ENCODE measurements at regions not wholly inside any gene's neighbourhood (a gene's known extent, or its start where the extent isn't known, plus 50 kb on each side); places are given as distances from the start of the nearest gene placed in this dataset.
"Not testable (repeated sequence)": the region's sequence is repeated elsewhere in the genome, so short reads cannot be mapped to it uniquely, and the experiment has no call there.

GRCh38 chr6:3913958-3914337 lies 64.8 kb downstream of the FAM50B start:
- H3K4me3 ChIP-seq, result no peak overlapping the region
- peak overlapping the region; percentile 59 to 78 (median 76) for H3K27ac ChIP-seq
- TF ChIP-seq POLR2A (IDR thresholded peaks at IDR 0.05) (no peak), EP300 (IDR thresholded peaks at IDR 0.05; ENCODE audit: low read depth) (no peak), POLR2AphosphoS5 (IDR thresholded peaks at IDR 0.05) (no peak)
- TF ChIP-seq, protein P1, sequence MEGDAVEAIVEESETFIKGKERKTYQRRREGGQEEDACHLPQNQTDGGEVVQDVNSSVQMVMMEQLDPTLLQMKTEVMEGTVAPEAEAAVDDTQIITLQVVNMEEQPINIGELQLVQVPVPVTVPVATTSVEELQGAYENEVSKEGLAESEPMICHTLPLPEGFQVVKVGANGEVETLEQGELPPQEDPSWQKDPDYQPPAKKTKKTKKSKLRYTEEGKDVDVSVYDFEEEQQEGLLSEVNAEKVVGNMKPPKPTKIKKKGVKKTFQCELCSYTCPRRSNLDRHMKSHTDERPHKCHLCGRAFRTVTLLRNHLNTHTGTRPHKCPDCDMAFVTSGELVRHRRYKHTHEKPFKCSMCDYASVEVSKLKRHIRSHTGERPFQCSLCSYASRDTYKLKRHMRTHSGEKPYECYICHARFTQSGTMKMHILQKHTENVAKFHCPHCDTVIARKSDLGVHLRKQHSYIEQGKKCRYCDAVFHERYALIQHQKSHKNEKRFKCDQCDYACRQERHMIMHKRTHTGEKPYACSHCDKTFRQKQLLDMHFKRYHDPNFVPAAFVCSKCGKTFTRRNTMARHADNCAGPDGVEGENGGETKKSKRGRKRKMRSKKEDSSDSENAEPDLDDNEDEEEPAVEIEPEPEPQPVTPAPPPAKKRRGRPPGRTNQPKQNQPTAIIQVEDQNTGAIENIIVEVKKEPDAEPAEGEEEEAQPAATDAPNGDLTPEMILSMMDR (IDR thresholded peaks at IDR 0.05), result no peak
- no peaks in the 10 kb centered on the region for H3K27me3 ChIP-seq
- H3K36me3 ChIP-seq, result no peaks in the 10 kb centered on the region
- in situ Hi-C loops (cut with MboI; ENCODE audit: low pct_ligation_motif_present in 1 of 4, low pct_unique_long_range_greater_than_20kb in 1 of 4, low sequenced_read_pairs in 3 of 4) (no loop called here), intact Hi-C loops (cut with DNase I; ENCODE audit: low total_unique reads) (no loop called here)
- peaks cover 18 to 30% (median 27%) of the 10 kb centered on the region in 4 donors for H3K4me1 ChIP-seq
- DNase-seq, result no peak
- WGBS, 2 donors (ENCODE audit: low coverage in 1 of 2), result 39 to 61% methylated on average over 3 to 4 of the region's 4 CpGs
- H3K9me3 ChIP-seq, result no peaks in the 10 kb centered on the region

DNA sequence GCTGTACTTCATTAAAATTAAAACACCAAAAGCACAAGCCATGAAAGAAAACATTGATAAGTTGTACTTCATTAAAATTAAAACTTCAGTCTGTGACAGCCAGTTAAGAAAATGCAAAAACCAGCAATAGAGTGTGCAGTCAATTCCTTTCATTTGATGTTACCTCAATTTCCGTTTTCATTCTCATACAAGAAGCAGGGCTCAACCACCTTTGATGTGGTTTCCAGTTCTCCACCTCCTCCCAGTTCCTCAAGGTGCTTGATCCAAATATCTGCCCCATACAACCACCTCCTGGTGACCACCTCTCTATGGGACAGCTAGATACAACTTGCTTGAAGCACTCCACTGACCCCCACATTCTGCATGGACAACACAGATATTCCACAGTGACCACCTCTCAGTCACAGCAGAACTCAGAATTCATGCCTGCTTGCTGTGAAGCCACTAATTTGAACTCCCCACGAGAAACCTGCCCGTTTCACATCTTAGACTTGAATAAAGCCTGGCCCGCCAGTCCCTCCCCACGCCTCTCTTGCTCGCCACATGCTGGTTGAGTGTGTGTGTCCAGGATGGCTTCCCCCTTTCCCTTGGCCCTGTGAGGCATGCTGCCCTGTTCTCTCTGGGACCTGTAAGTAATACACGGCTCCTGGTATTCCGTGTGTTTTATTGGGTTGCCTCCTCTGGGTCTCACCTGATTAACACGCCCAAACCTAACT lies 66.1 kb downstream of the FAM50B start:
- TF ChIP-seq POLR2A (IDR thresholded peaks at IDR 0.05) (no peak), EP300 (IDR thresholded peaks at IDR 0.05; ENCODE audit: low read depth) (no peak), POLR2AphosphoS5 (IDR thresholded peaks at IDR 0.05) (no peak)
- TF ChIP-seq, protein P1 (IDR thresholded peaks at IDR 0.05), result no peak
- H3K4me3 ChIP-seq, result no peak overlapping the region
- no peak overlapping the region for H3K27ac ChIP-seq
- no peaks in the 10 kb centered on the region for H3K27me3 ChIP-seq
- no peaks in the 10 kb centered on the region for H3K9me3 ChIP-seq
- no peak for DNase-seq
- in situ Hi-C loops (cut with MboI; ENCODE audit: low pct_ligation_motif_present in 1 of 4, low pct_unique_long_range_greater_than_20kb in 1 of 4, low sequenced_read_pairs in 3 of 4) (no loop called here), intact Hi-C loops (cut with DNase I; ENCODE audit: low total_unique reads) (no loop called here)
- 78 to 92% methylated on average over 3 to 9 of the region's 9 CpGs for WGBS, 2 donors (ENCODE audit: low coverage in 1 of 2)
- peaks cover 18 to 30% (median 27%) of the 10 kb centered on the region in 4 donors for H3K4me1 ChIP-seq
- no peaks in the 10 kb centered on the region for H3K36me3 ChIP-seq

- WGBS, 2 donors (ENCODE audit: low coverage in 1 of 2), result 61 to 94% methylated on average over 2 of the region's 2 CpGs
- no peak overlapping the region for H3K27ac ChIP-seq
- in situ Hi-C loops (cut with MboI; ENCODE audit: low pct_ligation_motif_present in 1 of 4, low pct_unique_long_range_greater_than_20kb in 1 of 4, low sequenced_read_pairs in 3 of 4), result no loop called here
- no peaks in the 10 kb centered on the region for H3K9me3 ChIP-seq
- H3K4me1 ChIP-seq, result peaks cover 18 to 30% (median 27%) of the 10 kb centered on the region in 4 donors
- DNase-seq, result no peak
- H3K27me3 ChIP-seq, result no peaks in the 10 kb centered on the region
- no peaks in the 10 kb centered on the region for H3K36me3 ChIP-seq
- TF ChIP-seq POLR2A (IDR thresholded peaks at IDR 0.05) (no peak), POLR2AphosphoS5 (IDR thresholded peaks at IDR 0.05) (no peak), EP300 (IDR thresholded peaks at IDR 0.05; ENCODE audit: low read depth) (no peak)
- TF ChIP-seq, protein P1 (IDR thresholded peaks at IDR 0.05), result no peak
- intact Hi-C loops (cut with DNase I; ENCODE audit: low total_unique reads), result no loop called here
- H3K4me3 ChIP-seq, result no peak overlapping the region
Observed at GRCh38 chr6:3916211-3916610, 67.0 kb downstream of the FAM50B start.

GRCh38 chr6:3916749-3917148 lies 67.6 kb downstream of the FAM50B start:
- H3K9me3 ChIP-seq; H3K4me3 ChIP-seq; H3K36me3 ChIP-seq; DNase-seq; in situ Hi-C loops (cut with MboI; ENCODE audit: low pct_ligation_motif_present in 1 of 4, low pct_unique_long_range_greater_than_20kb in 1 of 4, low sequenced_read_pairs in 3 of 4); H3K27ac ChIP-seq; H3K27me3 ChIP-seq; intact Hi-C loops (cut with DNase I; ENCODE audit: low total_unique reads): not testable (repeated sequence)
- 72 to 77% methylated on average over 4 of the region's 4 CpGs for WGBS, 2 donors (ENCODE audit: low coverage in 1 of 2)
- H3K4me1 ChIP-seq, result peaks cover 15 to 26% (median 24%) of the 10 kb centered on the region in 4 donors

- H3K4me1 ChIP-seq, result peaks cover 0 to 10% (median 9%) of the 10 kb centered on the region in 4 donors
- no peaks in the 10 kb centered on the region for H3K36me3 ChIP-seq
- H3K4me3 ChIP-seq, result no peak overlapping the region
- intact Hi-C loops (cut with DNase I; ENCODE audit: low total_unique reads), result no loop called here
- in situ Hi-C loops (cut with MboI; ENCODE audit: low pct_ligation_motif_present in 1 of 4, low pct_unique_long_range_greater_than_20kb in 1 of 4, low sequenced_read_pairs in 3 of 4), result no loop called here
- no peaks in the 10 kb centered on the region for H3K27me3 ChIP-seq
- TF ChIP-seq, protein P1 (IDR thresholded peaks at IDR 0.05), result no peak
- TF ChIP-seq EP300 (IDR thresholded peaks at IDR 0.05; ENCODE audit: low read depth), result no peak
- no peak for TF ChIP-seq POLR2AphosphoS5 (IDR thresholded peaks at IDR 0.05)
- no peak for TF ChIP-seq POLR2A (IDR thresholded peaks at IDR 0.05)
- no peak for DNase-seq
- no peak overlapping the region for H3K27ac ChIP-seq
- no peaks in the 10 kb centered on the region for H3K9me3 ChIP-seq
- WGBS, 2 donors (ENCODE audit: low coverage in 1 of 2), result 92 to 96% methylated on average over 5 of the region's 5 CpGs
Observed at GRCh38 chr6:3918469-3918868, 69.3 kb downstream of the FAM50B start.

Data from transverse colon (tissue), 4 donors.